Fibroblast of lung (primary cell): ENCODE measurements at regions not wholly inside any gene's neighbourhood (a gene's known extent, or its start where the extent isn't known, plus 50 kb on each side); places are given as distances from the start of the nearest gene placed in this dataset.

ENCODE experiments used
- DNase-seq, 2 donors: peaks; one replicate each; pipeline versions ENCODE4 v3.0.0 to v3.0.0-alpha.2; 2010; ENCODE audit warnings: low read depth in 2 of 2
- H2AFZ ChIP-seq: 2 replicates; pipeline ENCODE4 v1.5.1; 2012; ENCODE audit warnings: low read length, control low read depth, inconsistent platforms
- H3K27ac ChIP-seq: 2 replicates; pipeline ENCODE4 v1.5.1; 2011; ENCODE audit warnings: low read length, control low read depth; ENCODE audit not compliant: insufficient read depth
- H3K27me3 ChIP-seq: 2 replicates; pipeline ENCODE4 v1.5.1; 2011; ENCODE audit warnings: mild to moderate bottlenecking, low read length; ENCODE audit not compliant: control insufficient read depth, insufficient read depth
- H3K36me3 ChIP-seq: 2 replicates; pipeline ENCODE4 v1.5.1; 2011; ENCODE audit warnings: low read length; ENCODE audit not compliant: control insufficient read depth, insufficient read depth
- H3K4me1 ChIP-seq: 2 replicates; pipeline ENCODE4 v1.5.1; 2011; ENCODE audit warnings: low read length; ENCODE audit not compliant: control insufficient read depth, insufficient read depth; ENCODE audit errors: extremely low read depth
- H3K4me2 ChIP-seq: 2 replicates; pipeline ENCODE4 v1.5.1; 2011; ENCODE audit warnings: low read length, control low read depth; ENCODE audit not compliant: insufficient read depth; ENCODE audit errors: extremely low read depth
- H3K4me3 ChIP-seq, 4 experiments: fragments of 200-600 bp in 1 of 4; sonication (generic) in 1 of 4; replicated peaks in 1 of 4; 2 replicates each; pipeline ENCODE4 v1.5.1; 2011 to 2016; ENCODE audit warnings: low read length in 4 of 4, low read depth in 3 of 4, mild to moderate bottlenecking in 3 of 4, control low read depth in 2 of 4, inconsistent platforms in 1 of 4, mixed read lengths in 1 of 4; ENCODE audit not compliant: insufficient read depth in 1 of 4; ENCODE audit errors: control extremely low read depth in 1 of 4
- H3K79me2 ChIP-seq: 2 replicates; pipeline ENCODE4 v1.5.1; 2012; ENCODE audit warnings: mild to moderate bottlenecking, low read length, inconsistent platforms; ENCODE audit not compliant: control insufficient read depth, insufficient read depth
- H3K9ac ChIP-seq: 2 replicates; pipeline ENCODE4 v1.5.1; 2011; ENCODE audit warnings: mild to moderate bottlenecking, low read length, control low read depth; ENCODE audit not compliant: insufficient read depth
- H3K9me3 ChIP-seq: 2 replicates; pipeline ENCODE4 v1.5.1; 2012; ENCODE audit warnings: low read depth, low read length; ENCODE audit not compliant: control insufficient read depth, insufficient read depth
- H4K20me1 ChIP-seq: 2 replicates; pipeline ENCODE4 v1.5.1; 2011; ENCODE audit warnings: low read length; ENCODE audit not compliant: control insufficient read depth, insufficient read depth; ENCODE audit errors: extremely low read depth
- EZH2 ChIP-seq: IDR thresholded peaks from 2 replicates; pipeline ENCODE4 v1.5.1; 2012; ENCODE audit warnings: low read length, control low read depth, mild to moderate bottlenecking; ENCODE audit errors: missing control alignments
- TF ChIP-seq, protein P1 (sequence below), 2 donors: IDR thresholded peaks in 1 of 2; conservative IDR thresholded peaks in 1 of 2; 1 replicate in 1 of 2; 2 replicates in 1 of 2; pipeline ENCODE4 v1.5.1; 2011 to 2012; ENCODE audit warnings: low read length in 2 of 2, control low read depth in 1 of 2, inconsistent platforms in 1 of 2, low read depth in 1 of 2, mild to moderate bottlenecking in 1 of 2

DNA sequence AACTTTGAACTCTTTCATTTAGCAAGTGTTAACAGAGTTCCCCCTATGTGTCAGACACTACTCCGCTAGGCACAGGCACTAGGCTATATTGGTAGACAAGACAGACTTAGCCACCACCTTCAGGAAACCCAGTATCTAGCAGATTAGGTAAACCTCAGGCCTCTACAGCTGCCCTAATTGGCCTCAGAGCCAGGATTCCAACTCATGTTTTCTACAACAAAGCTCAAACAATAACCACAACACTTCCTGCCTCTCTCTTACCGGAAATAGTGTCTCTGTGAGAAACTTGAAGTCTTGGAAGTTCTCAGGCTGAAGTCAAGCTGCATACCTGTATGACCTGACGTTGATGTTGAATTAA lies 116.6 kb upstream of the SLC44A1 start:
- no peak overlapping the region for H3K4me2 ChIP-seq
- TF ChIP-seq, protein P1, sequence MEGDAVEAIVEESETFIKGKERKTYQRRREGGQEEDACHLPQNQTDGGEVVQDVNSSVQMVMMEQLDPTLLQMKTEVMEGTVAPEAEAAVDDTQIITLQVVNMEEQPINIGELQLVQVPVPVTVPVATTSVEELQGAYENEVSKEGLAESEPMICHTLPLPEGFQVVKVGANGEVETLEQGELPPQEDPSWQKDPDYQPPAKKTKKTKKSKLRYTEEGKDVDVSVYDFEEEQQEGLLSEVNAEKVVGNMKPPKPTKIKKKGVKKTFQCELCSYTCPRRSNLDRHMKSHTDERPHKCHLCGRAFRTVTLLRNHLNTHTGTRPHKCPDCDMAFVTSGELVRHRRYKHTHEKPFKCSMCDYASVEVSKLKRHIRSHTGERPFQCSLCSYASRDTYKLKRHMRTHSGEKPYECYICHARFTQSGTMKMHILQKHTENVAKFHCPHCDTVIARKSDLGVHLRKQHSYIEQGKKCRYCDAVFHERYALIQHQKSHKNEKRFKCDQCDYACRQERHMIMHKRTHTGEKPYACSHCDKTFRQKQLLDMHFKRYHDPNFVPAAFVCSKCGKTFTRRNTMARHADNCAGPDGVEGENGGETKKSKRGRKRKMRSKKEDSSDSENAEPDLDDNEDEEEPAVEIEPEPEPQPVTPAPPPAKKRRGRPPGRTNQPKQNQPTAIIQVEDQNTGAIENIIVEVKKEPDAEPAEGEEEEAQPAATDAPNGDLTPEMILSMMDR (conservative IDR thresholded peaks at IDR 0.05 in 1 of 2, IDR thresholded peaks at IDR 0.05 in 1 of 2; ENCODE audit: low read depth in 1 of 2, low read length in 2 of 2): no peak
- no peak for TF ChIP-seq EZH2
- no peak overlapping the region for H3K27ac ChIP-seq
- DNase-seq: peak in 1 of 2 donors; percentile 80
- no peak overlapping the region for H2AFZ ChIP-seq
- H3K4me1 ChIP-seq: peaks cover 9% of the 10 kb centered on the region
- no peak overlapping the region for H3K4me3 ChIP-seq
- no peaks in the 10 kb centered on the region for H3K9me3 ChIP-seq
- no peaks in the 10 kb centered on the region for H3K79me2 ChIP-seq
- H4K20me1 ChIP-seq: no peaks in the 10 kb centered on the region
- no peak overlapping the region for H3K9ac ChIP-seq
- no peaks in the 10 kb centered on the region for H3K27me3 ChIP-seq
- no peaks in the 10 kb centered on the region for H3K36me3 ChIP-seq

GRCh38 chr9:105128908-105129600 lies 115.4 kb upstream of the SLC44A1 start:
- Histone ChIP-seq H3K36me3 (no peaks in the 10 kb centered on the region), H2AFZ (no peak overlapping the region), H3K9me3 (no peaks in the 10 kb centered on the region), H3K4me1 (peaks cover 12% of the 10 kb centered on the region), H4K20me1 (no peaks in the 10 kb centered on the region), H3K27me3 (no peaks in the 10 kb centered on the region), H3K79me2 (no peaks in the 10 kb centered on the region), H3K4me3 (no peak overlapping the region), H3K27ac (no peak overlapping the region), H3K9ac (no peak overlapping the region), H3K4me2 (no peak overlapping the region)
- DNase-seq: no peak
- TF ChIP-seq EZH2: no peak
- TF ChIP-seq, protein P1 (conservative IDR thresholded peaks at IDR 0.05 in 1 of 2, IDR thresholded peaks at IDR 0.05 in 1 of 2; ENCODE audit: low read depth in 1 of 2, low read length in 2 of 2): no peak

GRCh38 chr9:105129731-105130130 lies 114.7 kb upstream of the SLC44A1 start:
- TF ChIP-seq, protein P1 (conservative IDR thresholded peaks at IDR 0.05 in 1 of 2, IDR thresholded peaks at IDR 0.05 in 1 of 2; ENCODE audit: low read depth in 1 of 2, low read length in 2 of 2): no peak
- no peak for TF ChIP-seq EZH2
- DNase-seq: no peak
- Histone ChIP-seq H3K27me3 (no peaks in the 10 kb centered on the region), H3K79me2 (no peaks in the 10 kb centered on the region), H3K4me2 (no peak overlapping the region), H3K9ac (no peak overlapping the region), H4K20me1 (no peaks in the 10 kb centered on the region), H3K9me3 (no peaks in the 10 kb centered on the region), H3K27ac (no peak overlapping the region), H2AFZ (no peak overlapping the region), H3K4me1 (peaks cover 12% of the 10 kb centered on the region), H3K4me3 (no peak overlapping the region), H3K36me3 (no peaks in the 10 kb centered on the region)
